ENCODE measurements at regions not wholly inside any gene's neighbourhood (a gene's known extent, or its start where the extent isn't known, plus 50 kb on each side); places are given as distances from the start of the nearest gene placed in this dataset.

DNA sequence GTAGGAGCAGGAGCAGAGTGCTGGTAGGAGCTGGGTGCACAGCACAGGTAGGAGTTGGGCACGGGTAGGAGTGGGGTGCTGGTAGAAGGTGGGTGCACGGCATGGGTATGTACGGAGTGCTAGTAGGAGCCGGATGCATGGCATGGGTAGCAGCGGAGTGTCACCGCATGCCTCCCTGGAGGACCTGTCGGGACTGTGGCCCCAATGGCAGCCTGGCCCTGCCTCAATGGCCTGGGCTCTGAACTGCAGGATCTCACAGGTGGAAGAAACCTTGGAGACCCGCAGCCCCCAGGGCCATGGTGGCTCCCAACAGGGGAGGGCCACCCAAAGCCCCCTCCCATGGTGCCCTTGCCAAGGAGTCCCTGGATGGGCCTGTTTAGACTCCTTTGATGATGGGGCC is 1146.0 kb downstream of the UQCRFS1 start:
- TF ChIP-seq, protein P1, sequence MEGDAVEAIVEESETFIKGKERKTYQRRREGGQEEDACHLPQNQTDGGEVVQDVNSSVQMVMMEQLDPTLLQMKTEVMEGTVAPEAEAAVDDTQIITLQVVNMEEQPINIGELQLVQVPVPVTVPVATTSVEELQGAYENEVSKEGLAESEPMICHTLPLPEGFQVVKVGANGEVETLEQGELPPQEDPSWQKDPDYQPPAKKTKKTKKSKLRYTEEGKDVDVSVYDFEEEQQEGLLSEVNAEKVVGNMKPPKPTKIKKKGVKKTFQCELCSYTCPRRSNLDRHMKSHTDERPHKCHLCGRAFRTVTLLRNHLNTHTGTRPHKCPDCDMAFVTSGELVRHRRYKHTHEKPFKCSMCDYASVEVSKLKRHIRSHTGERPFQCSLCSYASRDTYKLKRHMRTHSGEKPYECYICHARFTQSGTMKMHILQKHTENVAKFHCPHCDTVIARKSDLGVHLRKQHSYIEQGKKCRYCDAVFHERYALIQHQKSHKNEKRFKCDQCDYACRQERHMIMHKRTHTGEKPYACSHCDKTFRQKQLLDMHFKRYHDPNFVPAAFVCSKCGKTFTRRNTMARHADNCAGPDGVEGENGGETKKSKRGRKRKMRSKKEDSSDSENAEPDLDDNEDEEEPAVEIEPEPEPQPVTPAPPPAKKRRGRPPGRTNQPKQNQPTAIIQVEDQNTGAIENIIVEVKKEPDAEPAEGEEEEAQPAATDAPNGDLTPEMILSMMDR (IDR thresholded peaks at IDR 0.05) = no peak
- no peak for TF ChIP-seq POLR2A (IDR thresholded peaks at IDR 0.05)
- TF ChIP-seq EP300 (IDR thresholded peaks at IDR 0.05) = no peak
